Dermis blood vessel endothelial cell (primary cell): ENCODE measurements at regions not wholly inside any gene's neighbourhood (a gene's known extent, or its start where the extent isn't known, plus 50 kb on each side); places are given as distances from the start of the nearest gene placed in this dataset.

Experiments used
- DNase-seq: peaks from one replicate; pipeline ENCODE4 v3.0.0; 2010

DNA sequence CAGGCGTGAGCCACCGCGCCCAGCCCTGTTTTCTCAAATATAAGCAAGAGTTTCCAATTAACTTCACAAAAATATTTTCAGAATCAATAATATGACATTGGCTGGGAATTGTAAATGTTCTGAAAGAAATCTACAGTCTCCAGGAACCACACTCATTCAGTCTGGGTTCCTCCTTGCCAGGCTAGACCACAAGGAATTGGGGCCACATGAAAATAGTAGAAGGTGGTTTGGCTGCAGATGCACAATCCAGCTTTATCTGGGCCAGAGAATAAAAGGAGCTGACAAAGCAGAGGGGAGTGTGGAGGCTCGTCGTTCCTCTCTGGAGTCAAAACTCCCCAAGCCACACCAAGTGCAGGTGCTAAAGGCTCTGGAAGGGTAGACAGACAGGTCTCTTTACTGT lies 92.0 kb upstream of the OSMR start:
- DNase-seq, result no peak

DNA sequence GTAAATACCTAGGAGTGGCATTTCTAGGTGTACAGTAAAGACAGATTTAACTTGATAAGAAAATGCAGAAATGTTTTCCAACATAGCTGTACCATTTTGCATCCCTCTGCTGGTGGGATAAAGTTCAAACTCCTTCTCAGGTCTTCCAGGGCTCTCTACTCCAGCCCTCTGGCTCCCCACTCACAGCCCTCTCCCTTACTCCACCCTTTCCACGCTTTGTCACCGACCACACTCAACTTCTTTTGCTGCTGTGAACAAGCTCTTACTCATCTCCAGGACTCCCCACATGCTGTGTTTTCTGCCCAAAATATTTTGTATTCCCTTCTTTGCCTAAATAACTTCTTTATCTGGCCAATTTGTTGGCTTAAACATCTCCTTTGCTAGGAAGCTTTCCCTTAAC lies 90.6 kb upstream of the OSMR start:
- DNase-seq, result no peak

DNA sequence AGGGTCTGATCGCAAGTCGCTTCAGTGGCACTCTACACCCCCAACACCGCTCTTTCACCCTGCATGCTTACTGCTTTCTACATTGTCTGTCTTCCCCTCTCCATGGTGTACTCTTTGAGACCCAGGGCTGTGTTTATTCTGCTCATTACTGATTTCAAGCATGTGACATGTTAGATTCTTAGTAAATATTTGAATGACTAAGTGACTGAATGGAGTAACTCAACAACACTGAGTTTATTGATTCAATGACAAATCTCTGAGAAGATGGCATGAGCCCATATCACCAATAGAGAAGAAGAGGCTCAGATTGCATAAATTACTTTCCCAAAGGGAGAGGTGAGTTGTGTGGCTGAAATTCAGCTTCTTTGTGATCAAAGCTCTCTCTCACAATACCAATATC lies 89.7 kb upstream of the OSMR start:
- DNase-seq, result no peak

DNA sequence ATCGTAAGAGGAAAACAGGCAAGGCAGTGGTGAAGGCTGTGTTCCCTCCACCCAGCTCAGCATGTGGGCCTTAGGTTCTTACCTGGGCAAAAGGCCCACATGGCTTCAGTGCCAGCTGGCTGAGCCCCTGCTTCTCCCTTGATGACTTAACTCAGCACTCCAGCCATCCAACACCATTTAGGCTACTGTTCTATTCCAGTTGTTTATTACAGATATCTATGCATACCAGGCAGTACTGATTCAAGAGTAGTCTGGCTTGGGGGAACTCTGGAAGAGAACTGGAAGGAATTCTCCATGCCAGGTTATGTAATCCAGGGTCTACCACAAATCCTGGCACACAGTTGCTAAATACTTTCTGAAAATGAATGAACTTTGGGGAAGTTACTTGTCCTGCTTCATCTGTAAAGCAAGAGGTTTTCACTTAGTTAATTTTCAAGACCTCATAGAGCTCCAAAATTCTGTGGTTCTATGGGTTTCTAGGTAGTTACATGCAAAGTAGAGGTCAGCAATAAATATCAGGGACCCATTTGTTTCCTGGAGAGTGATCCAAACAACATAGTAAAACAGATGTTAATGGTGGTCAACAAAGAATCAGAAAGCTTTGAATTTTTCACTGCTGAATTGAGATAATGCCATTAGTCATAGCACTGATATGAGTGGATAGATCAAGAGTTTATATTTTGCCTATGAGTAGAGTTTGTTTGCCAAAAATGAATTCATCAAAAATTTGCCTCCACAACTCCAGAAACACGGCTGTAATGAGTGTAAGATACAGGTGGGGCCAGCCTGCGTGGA lies 88.2 kb upstream of the OSMR start:
- no peak for DNase-seq

DNA sequence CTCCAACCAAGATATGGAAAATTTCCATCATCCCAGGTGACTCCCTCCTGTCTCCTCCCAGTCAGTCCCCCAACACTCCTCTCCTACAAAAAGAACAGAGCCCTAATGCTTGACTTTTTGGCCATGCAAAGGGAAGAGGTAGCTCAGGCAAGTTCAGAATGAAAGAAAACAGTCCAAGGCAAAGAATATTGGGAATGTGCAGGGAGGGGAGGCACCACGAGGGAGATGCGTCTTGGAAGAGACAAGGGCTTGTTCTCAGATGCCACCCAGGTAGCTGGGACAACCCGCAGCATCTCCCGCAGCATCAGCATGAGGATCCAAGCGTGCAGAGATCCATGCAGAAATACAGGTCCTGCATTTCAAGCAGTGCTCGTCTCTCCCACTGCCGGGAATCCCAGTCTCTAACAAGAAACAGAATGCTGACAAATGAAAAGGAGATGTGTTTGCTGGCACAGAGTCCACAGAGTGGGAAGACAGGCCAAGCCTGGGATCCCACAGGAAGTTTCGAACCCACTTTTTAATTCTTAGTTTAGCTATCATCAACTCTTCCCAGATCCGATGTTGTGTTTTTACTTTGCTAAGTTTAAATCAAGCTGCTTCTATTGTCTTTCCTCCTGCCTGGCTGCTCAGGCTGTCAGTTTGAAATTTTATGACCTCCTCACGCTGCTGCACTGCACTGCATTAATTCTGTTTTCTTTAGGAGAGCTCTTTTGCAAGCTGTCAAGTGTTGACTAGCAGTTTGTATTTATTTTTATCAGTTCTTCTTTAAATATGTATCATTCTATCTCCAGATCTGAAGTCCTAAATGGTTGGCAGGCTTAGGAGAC lies 86.8 kb upstream of the OSMR start:
- no peak for DNase-seq

GRCh38 chr5:38764937-38765391 lies 80.8 kb upstream of the OSMR start:
- DNase-seq, result no peak

- DNase-seq, result no peak
Observed at GRCh38 chr5:38765399-38765861, 80.4 kb upstream of the OSMR start.

GRCh38 chr5:38766151-38766550 lies 79.7 kb upstream of the OSMR start:
- DNase-seq, result no peak

- no peak for DNase-seq
Observed at GRCh38 chr5:38768412-38769211, 77.2 kb upstream of the OSMR start.

DNA sequence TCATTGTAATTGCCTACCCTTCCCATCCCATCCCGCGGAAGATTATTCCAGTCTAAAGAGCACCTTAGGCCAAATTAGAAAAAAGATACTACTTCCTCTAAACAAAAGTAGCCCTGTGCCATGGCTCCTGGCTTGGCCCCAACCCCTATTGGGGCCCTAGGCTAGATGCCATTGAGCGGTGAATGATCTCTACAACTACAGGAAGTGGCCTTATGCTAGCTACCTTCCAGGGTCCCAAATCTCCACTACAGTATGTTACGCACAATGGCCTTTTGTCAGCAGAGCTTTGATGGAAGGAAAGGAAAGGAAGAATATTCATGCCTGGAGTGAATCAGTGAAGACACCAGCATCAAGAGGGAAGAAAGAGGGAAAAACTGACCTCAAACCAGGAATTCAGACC lies 73.3 kb upstream of the OSMR start:
- no peak for DNase-seq

- no peak for DNase-seq
Observed at GRCh38 chr5:38775218-38775840, 70.5 kb upstream of the OSMR start.

DNA sequence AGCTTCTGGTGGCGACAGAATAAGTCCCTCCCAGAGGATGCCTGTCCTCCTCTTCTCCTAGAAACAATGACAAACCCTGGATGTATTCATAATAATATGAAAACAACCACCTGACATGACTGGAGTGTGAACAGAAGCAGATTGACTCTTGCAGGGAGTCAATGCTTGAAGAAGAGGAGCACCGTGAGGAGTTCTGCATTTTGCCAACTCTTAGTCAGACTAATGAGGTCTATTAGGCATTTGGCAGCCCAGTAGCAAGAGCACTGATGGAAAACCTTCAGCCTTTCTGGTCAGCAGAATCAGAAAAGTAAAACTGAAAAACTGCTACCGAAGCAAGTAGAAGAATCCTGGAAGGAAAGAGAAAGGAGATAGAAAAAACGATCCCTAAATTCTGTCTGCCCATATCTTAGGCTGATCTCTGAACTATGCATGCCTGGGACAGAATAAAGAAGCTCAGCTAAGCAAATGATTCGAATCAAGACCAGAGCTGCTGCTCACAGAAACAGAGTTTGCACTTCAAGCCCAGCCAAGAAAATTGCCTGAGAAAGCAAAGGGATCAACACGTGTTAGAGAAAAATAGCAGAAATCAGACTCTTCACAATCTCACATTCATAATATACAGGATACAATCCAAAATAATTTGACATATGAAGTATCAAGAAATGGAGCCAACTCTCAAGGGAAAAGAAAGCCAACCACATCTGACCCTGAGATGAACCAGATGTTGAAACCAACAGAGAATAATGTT lies 69.5 kb upstream of the OSMR start:
- no peak for DNase-seq

DNA sequence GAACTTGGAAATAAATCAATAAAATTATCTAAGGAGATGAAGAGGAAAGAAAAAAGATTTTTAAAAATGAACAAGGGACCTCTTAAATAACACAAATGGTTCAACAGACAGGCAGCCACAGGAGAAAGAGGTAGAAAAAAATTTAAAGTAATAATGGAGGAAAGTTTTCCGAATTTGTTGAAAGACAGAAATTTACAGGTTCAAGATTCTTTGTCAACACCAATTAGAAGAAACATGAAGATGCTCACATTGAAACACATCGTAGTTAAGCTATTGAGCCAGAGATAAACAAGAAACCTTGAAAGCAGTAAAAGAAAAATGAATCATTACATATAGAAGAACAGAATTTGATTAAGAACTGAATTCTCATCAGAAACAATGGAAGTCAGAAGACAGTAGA lies 68.7 kb upstream of the OSMR start:
- no peak for DNase-seq

GRCh38 chr5:38780316-38780715 lies 65.5 kb upstream of the OSMR start:
- no peak for DNase-seq

- DNase-seq, result peak; percentile 81
Observed at GRCh38 chr5:38780945-38781344, 64.9 kb upstream of the OSMR start.

DNA sequence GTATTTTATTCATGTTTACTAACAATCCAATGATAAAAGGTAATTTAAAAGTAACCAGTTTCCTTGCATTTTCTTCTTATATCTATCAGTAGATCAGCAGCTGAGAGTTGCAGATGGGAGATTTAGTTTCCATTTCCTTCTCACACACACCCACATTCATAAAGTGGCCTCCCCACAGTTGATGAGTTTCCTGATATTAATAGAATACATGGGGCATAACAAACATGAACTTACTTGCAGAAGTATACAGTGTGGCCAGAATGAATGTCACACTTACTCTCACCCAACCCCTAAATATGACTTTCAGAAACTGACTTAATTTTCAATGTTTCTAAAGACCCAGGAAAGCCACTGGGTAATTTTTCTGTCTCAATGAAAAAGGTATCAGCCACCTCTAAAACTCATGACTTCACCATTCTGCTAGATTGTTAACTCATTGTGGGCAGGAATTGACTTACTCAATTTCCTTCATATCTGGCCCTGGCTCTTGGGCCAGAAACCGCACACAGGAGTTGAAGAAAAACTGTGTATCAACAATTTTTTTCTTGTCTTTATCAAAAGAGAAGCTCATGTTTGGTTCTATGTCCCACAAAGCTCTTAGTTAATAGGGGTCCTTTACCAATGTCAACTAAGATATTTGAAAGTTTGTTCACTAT lies 63.5 kb upstream of the OSMR start:
- peak; percentile 18 for DNase-seq

GRCh38 chr5:38783011-38783561 lies 62.7 kb upstream of the OSMR start:
- peak; percentile 94 for DNase-seq

DNA sequence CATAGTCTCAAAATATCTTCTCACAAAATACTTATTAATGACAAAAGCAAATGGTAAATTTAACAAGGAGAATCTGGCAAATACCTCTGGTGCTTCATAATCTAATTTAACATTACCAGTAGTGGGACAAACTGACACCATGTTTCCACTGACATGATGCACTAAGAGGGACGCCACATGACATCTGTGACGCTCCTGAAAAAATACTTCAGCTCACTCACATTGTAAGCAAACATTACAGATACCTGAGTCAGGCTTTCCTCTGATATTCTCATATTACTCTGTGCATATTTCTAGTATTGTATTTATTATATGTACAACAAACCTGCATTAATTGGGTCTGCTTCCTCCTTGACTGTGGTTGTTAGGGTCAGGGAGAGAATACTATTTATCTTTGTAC lies 56.7 kb upstream of the OSMR start:
- no peak for DNase-seq

DNA sequence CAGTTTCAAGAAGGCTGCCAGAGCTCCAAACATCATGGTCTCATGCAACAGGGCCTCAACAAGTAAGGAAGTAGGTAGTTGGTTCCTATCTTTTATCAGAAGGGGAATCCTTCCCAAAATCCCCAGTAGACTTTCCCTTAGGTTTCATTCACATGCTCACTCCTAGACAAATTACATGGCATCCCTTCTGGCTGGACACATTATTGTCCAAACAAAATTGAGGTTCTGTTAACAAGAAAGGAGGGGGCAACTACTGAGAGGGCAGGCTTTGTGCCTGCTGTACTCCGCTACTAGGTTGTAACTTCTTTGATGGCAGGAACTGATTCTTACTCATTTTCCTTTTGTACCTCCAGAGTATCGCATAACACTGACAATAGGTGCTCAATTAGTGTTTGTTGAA lies 56.0 kb upstream of the OSMR start:
- peak; percentile 36 for DNase-seq

GRCh38 chr5:38790268-38790667 lies 55.5 kb upstream of the OSMR start:
- DNase-seq, result no peak

GRCh38 chr5:38790891-38791290 lies 54.9 kb upstream of the OSMR start:
- DNase-seq, result no peak
